Mucosa of gallbladder (tissue), 1 donor: ENCODE measurements at regions not wholly inside any gene's neighbourhood (a gene's known extent, or its start where the extent isn't known, plus 50 kb on each side); places are given as distances from the start of the nearest gene placed in this dataset.
"Not testable (repeated sequence)": the region's sequence is repeated elsewhere in the genome, so short reads cannot be mapped to it uniquely, and the experiment has no call there.

Experiments
- DNase-seq: peaks from one replicate; pipeline ENCODE4 v3.0.0-alpha.2; 2020; ENCODE audit warnings: low spot score
- donor health status: DM: no; HTN: no; CAD: no.

DNA sequence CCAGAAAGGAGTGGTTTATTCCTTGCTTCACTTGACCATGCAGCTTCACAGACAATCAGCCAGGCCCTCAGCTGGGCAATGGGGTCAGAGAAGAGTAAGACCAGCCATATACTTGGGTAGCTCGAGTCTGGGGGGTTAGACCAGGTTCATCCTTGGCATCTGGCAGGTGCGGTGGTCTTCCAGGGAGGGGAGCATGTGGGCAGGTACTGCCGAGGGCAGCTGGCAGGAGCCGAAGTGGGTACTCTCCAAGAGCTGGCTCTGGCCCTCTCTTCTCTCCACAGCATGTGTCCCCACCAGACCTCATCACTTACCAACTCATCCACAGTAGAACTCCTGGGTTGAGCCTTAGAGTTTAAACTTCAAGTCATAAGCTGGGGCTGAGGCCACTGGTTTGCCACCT, 156.8 kb downstream of the FOXD2 start:
- no peak for DNase-seq

DNA sequence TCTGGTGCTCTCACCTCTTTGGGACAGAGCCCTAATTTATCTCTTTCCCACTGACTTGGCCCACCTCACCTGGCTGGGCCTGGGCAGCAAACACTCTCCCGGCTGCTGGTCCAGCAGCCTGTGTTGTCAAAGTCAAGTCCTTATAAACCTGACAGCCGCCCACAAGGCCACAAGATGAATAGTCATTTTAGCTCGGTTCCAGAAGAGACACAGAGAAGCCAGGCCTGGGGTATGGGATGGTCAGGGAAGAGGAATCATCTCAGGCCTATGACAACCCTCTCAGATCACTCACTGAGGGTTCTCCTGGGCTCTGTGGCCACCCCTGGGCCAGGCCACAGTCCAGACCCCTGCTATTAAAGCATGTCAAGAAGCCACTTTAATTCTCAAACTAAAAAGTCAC, 158.5 kb downstream of the FOXD2 start:
- DNase-seq, result no peak

DNA sequence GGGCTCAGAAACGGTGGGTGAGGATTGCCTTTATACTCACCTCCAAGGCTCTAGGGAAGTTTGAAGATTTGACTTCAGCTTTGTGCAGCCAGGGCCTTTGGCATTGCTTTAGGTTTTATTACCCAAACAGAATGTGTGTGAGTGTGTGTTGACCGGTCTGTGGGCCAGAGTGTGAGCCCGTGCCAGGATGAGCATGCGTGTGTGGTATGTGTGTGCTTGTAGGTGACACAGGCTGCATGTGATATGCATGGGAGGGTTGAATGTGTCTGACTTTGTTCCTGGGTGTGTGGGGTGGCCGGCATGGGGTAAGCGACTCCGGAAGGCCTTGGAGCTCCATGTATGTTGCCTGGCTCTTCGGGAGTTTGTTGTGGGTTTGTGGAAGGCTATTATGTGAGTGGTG, 160.5 kb downstream of the FOXD2 start:
- peak; percentile 1 for DNase-seq

DNA sequence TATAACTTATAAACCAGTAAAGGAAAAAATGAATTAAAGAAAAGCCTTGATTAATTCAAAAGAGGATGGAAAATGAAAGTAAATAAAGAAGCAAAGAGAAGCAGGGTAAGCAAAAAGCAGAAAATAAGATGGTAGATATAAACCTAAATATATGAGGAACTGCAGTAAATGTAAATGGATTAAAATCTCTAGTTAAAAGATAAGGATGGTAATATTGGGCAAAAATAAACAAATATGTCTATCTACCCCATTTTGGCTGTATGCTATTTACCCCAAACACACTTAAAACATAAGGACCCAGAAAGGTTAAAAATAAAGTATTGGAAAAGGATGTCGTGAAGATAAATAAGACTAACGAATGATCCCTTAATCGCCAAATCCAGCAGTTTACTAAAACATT, 161.9 kb downstream of the FOXD2 start:
- no peak for DNase-seq

DNA sequence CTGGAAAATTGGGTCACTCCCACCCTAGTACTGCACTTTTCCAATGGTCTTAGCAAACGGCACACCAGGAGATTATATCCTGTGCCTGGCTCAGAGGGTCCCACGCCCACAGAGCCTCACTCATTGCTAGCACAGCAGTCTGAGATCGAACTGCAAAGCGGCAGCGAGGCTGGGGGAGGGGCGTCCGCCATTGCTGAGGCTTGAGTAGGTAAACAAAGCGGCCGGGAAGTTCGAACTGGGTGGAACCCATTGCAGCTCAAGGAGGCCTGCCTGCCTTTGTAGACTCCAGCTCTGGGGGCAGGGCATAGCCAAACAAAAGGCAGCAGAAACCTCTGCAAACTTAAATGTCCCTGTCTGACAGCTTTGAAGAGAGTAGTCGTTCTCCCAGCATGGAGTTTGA, 164.6 kb downstream of the FOXD2 start:
- DNase-seq, result not testable (repeated sequence)

DNA sequence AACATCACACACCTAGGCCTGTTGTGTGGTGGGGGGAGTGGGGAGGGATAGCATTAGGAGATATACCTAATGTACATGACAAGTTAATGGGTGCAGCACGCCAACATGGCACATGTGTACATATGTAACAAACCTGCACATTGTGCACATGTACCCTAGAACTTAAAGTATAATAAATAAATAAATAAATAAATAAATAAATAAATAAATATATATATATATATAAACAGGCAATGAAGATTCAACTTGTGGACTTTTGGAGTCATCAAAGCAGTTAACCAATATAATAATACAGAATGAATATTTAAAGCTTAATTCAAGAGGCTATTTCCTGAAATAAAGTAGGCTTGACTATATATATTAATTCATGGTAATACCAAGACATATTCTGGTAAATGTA, 167.0 kb downstream of the FOXD2 start:
- DNase-seq, result not testable (repeated sequence)

DNA sequence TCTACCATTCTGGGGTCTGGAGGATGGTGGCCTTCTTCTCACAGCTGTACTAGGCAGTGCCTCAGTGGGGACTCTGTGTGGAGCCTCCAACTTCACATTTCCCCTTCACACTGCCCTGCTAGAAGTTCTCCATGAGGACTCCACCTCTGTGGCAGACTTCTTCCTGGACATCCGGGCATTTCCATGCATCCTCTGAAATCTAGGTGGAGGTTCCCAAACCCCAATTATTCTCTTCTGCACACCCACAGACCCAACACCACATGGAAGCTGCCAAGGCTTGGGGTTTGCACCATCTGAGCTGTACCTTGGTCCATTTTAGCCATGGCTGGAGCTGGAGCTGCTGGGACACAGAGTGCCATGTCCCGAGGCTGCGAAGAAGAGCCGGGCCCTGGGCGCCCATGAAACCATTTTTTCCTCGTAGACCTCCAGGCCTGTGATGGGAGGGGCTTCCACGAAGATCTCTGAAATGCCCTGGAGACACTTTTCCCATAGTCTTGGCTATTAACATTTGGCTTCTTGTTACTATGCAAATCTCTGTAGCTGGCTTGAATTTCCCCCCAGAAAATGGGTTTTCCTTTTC, 170.5 kb downstream of the FOXD2 start:
- DNase-seq, result peak; percentile 4

DNA sequence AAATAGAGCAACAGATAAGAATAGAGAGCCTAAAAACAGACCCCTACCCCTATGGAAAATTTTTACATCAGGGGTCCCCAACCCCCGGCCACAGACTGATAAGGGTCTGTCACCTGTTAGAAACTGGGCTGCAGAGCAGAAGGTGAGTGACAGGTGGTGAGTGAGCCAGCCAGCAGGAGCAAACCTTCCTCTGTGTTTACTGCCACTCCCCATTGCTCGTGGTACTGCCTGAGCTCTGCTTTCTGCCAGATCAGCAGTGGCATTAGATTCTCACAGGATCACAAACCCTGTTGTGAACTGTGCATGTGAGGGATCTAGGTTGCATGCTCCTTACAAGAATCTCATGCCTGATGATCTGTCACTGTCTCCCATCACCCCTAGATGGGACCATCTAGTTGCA, 174.1 kb downstream of the FOXD2 start:
- peak; percentile 9 for DNase-seq

DNA sequence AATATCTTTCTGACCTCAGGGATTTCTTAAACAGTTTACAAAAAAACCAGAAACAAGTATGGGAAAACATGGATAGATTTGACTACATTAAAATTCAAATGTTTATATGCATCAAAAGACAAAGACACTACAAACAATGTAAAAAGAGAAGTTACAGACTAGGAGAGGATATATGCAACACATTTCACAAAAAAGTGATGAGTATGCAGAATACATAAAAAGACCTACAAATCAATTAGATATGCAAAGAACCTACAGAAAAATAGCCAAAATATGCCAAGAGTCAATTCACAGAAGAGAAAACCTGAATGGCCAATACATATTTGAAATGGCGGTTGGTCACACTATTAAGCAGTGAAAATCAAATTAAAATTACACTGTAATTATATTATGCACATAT, 175.0 kb downstream of the FOXD2 start:
- no peak for DNase-seq

DNA sequence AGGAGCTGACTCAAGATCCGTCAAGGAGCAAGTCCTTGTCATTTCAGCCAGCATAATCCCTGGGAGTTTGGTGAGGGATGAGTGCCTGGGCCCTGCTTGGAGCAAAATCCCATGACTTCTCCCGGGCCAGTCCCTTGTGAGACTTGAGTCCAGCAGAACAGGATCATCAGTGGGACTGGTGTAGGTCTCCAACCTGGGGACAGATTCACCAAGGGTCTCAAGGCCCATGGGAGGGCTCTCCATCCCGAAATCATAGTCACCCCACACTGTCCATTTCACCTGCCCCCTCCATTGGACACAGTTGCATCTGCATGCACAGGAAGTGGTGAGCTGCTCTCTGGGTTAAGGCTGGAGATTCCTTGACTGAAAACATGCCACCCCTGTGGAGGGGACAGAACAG, 178.2 kb downstream of the FOXD2 start:
- DNase-seq, result peak; percentile 9

DNA sequence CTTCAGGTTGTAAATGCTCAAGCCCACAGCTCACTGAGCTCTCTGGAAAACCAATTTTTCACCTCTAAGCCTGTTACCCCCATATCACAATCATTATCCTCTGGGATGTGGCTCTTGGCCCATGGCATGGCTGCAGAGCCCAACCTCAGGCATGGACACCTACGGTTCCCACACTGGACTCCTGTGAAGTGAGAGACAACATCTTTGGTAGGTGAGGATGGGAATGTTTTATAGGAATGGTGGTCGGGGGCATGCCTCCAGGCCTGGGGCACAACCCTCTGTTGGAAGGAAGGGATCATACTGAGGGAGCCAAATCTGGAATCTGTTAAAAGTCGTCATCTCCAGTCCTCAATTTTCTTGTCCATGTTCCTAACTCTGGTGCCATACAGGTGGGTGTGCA, 179.1 kb downstream of the FOXD2 start:
- DNase-seq, result peak; percentile 3

DNA sequence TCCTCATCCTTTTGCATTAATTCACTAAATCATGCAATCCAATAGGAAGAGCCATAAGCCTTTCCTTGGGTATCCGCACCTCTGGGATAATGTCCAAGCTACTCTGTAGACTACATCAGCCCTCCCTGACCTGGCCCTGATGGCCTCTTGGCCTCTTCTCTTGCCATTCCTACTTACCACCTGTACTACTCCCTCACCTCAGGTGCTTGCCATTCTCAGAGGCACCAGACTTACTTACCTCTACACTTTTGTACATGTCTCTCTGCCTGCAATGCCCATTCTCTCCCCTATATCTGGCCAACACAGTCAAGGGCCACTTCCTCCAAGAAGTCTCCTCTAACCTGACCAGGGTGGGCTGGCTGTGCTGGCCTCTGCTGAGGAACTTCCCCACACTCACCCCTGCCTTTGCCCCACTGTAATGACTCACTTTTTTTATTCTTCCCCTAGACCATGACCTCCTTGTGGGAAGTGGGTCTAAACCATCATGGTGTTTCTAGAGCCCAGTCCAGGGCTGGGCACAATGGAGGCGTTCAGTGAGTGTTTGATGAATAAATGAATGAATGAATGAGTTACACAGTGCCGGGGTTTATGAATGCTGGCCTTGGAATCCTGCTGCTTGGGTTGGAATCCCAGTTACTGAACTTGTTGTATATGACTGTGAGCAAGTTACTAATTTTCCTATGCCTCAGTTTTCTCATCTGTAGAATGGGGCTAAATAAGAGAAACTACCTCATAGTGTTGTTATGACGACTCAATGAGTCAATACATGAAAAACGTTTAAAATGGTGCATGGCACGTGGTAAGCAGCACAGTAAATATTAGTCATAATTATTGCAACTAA, 179.8 kb downstream of the FOXD2 start:
- peak; percentile 1 for DNase-seq

DNA sequence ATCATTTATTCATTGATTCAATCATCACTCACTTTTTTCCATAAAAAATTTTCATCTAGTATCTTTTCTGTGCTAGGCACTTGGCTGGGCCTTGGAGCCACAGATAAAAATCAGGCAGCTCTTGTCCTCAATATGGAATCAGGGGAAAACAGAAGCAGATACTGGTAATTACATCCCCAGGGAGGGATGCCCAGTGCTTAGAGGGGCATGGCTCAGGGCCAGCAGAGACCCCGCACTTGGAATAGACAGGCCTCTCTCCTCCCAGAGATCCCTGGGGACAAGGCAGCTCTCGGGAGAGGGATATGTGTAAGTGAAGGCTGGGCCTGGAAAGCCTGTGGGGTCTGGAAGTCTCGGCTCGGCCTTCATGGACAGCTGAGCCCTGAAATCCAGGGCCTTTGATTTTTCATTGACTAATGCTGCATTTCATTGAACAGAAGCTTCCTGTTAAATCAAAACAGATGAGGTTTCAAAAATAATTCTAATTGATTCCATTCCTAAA, 180.4 kb downstream of the FOXD2 start:
- DNase-seq, result no peak

DNA sequence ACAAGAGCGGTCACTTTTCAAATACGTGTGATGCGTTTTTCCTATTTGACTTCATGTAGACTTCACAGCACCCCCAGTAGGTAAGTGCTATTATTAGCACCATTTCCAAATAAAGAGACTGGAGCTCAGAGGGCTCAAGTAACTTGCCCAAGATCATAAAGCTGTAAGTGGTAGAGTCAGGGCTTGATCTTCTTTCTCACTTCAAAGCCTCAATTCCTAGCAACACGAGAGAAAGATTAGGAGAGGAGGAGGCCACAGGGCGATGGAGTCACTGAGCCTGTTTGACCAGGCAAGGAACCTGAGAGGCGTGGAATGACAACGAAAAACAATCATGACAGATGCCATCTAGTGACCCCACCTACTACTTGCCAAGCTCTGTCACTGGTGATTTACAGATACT, 181.0 kb downstream of the FOXD2 start:
- peak; percentile 11 for DNase-seq

DNA sequence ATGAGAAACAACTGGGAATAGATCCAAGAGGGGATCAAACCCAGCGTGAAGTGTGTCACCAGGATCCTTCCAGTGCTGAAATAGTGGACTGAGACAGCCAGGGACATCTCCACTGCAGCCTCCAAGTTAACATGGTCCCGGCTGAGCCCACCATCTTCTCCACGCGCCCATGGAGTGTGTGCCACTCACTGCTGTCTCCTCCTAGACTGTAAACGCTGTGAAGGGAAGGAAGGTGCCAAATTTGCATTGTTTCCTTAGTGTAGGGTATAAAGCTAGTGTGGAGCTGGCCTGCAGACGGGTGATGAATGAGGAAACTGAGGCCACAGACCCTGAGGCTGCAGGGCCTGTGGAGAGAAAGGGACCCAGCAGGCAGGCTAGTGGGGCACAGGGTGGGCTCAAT, 183.6 kb downstream of the FOXD2 start:
- DNase-seq, result peak; percentile 5

DNA sequence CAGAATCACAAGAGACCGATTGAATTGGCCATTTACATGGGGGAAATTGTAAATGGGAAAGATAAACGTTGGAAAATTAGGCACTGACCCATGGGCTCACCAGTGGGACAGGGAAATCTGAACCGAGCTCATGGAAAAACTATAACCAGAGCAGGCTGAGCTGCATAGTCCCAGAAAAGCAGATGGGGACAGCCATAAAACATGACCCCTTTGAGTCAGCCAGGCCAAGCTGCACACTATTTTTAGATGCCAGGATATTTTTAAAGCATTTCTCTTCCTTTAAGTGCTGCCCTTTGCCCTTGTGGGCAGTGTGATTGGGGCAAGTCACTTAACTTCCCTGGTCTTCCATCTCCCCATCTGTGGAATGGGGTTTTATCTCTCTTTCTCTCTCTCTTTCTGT, 184.1 kb downstream of the FOXD2 start:
- DNase-seq, result no peak

DNA sequence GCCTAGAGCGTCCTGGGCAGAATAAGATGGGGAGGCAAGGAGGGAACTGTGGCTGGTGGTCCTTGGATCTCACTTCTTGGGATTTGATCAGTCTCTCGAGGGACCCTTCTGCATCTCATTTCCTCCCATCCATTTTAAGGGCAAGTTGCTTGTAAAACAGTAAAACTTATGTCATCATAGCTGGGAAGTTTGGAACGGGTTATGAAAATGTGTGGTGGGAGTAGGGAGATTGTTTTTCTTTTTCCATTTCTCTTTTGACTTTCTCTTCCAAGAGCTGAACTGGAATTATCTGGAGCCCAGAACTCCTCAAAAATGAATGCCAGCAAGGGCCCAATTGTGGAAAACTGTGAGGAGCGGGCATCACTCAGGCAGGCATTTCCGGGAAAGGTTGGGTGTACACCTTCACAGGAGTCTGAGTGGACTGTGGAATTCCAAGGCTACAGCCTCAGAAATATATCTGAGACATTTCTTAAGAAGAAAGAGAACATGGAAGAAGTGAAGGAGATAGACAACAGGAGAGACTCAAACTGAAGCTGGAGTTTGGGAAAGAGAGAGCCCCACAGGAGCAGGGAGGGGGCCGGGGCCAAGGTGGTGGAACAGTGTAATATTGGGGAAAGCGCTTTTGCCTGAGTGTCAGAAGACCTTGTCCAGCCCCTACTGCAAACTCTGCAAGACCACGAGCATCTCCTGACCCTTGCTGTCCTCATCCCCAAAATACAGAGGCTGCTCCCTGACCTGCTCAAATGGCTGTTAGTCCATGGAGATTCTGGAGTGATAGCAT, 185.1 kb downstream of the FOXD2 start:
- peak; percentile 1 for DNase-seq

DNA sequence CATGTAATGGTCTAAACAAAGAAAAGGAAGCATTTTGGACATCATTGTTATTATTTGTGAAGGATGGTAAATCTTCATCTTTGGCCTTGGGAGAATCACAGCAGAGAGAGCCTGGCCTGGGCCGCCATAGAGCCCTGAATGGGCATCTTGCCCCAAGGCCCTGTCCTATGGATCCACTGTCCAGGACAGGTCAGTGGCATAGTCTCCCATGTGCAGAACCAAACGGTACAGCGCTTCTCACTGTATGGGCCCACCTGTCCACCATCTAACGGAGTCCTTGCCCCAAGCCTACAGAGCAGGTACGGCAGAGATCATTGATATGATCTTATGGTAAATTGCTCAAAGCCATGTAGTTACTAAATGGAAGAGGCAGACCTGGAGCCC, 185.7 kb downstream of the FOXD2 start:
- DNase-seq, result peak; percentile 3

DNA sequence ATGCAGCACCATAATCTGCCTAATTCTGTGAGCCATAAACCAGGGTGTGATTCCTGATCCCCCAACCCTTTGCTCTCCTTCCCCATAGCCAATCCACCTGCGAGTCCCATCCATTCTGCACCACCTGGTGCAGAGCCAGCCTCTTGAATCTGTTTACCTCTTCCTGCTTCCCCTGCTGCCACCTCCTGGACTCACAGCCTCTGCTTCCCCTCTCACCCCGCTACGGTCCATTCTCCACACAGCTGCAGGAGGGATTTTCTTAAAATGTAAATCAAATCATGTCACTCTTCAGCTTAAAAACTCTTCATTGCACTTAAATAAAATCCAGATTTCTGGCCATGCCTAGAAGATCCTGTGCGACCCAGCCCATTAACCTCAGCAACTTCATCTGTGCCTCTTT, 186.7 kb downstream of the FOXD2 start:
- peak; percentile 23 for DNase-seq

DNA sequence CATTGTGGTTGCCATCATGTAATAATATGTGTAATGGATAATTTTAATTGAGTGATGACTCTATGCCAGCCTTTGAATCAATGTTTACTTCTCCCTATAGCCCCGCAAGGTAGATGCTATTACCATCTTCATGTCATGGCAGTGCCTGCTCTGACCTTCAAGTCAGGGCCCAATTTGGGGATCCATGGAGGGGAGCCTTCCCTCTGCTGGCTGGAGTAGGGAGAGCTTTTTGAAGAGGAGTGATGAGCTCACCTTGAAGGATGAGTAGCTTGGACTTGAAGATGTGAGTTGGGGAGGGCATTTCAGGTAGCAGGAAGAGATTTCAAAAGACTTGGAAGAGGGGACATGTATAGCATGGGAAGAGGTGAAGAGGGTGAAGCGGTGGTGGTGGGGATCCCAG, 189.2 kb downstream of the FOXD2 start:
- no peak for DNase-seq

DNA sequence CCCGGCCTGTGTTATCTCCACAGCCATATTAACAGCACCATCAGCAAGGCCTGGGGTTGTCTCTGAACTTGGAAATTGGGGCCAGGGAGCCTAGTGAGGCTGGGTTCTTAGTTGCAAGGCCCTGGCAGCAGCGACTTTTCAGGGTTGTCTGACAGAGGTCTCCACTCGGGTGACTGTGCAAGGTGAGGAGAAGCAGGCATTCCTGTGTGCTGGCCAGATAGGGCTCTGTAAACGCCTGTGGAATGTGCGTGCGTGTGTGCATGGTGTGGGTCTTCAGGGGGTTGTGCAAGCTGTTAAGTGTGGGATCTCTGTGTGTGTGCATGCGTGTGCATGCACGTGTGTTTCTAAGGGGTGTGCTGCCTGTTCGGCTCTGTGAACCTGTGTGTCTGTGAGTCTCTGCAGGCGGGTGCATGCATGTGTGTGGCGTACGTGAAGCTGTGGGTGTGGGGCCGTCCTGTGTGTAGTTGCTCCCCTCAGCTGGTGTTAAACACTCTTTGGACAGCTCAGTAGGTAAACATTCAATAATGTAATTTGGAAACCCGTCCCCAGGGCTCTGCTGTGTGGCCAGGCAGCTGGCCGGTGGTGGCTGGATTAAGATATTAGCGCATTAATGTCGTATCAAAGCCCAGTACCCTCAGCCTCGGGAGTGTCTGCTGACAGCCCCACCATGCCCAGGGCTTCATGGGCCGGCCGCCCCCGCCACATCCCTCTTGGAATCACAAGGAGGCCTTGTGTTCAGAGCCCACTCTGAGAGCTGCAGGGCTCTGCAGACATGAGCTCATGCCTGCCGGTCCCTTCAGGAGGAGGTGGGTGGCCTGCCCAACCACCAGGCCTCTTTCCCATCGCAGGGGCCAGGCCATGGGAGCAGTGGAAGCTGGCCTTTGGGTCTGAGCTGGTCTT, 189.9 kb downstream of the FOXD2 start:
- no peak for DNase-seq

DNA sequence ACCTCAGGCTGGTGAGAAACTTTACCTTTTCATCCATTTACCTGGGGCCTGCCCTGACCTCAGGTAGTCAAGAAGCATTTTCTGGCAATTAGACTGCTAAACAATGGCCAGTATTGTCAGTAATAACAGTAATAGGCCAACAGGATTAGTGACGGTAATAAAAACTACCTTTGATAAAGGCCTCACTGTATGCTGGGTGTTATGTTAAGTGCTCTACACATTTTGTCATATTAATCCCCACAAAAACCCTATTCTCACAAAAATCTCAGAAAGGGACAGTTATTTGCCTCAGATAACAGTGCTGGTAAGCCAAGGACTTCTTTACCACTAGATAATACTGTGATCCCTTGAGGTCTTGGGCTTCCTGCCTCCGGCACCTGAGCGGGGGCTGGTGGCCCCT, 191.4 kb downstream of the FOXD2 start:
- DNase-seq, result no peak
